ENCODE measurements at regions not wholly inside any gene's neighbourhood (a gene's known extent, or its start where the extent isn't known, plus 50 kb on each side); places are given as distances from the start of the nearest gene placed in this dataset.
"Not testable (repeated sequence)": the region's sequence is repeated elsewhere in the genome, so short reads cannot be mapped to it uniquely, and the experiment has no call there.

DNA sequence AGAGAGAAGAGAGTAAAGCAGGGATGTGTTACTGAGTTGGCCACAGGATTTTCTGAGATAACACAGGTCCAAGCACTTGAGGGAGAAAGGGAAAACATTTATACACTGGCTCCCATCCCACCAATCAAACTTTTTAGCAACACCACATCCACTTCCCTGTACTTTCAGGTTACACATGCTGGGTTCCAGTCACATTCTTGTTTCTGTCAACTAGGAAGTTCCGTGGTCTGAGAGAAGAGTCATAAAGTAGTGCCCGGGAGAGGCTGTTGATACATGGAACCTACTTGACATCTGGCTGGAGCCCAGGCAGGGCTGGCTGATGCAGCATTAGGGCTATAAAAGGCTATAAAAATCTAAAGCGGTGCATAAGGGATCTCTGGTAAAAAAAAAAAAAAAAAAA is 473.9 kb upstream of the COX7C start:
- H3K4me3 ChIP-seq (ENCODE audit: low read depth, low read length) = no peak overlapping the region

DNA sequence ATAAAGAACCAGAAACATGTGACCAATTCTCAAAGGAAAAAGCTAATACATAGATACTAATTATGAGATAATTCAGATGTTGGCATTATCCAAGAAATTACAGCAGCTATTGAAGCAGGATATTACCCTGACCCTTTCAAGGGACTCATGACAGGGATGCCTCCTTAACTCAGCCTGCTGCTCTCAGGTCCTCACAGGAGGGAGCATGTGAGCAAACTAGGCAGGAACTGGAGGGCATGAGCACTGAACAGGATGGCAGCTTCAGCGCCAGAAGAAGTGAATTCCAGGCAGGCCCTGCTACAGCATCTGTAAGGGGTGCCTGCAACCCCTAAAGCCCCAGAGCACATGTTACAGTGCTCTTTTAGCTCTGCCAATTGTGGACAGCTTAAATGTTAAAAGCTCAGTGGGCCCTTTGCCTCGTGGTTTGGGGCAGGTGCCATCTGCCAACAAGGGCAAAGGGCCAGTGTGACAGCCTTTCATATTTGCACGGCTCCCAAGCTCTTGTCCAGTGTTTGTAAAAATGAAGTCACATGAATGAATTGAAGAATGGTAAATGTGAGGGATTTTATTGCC is 464.7 kb upstream of the COX7C start:
- no peak overlapping the region for H3K4me3 ChIP-seq (ENCODE audit: low read depth, low read length)

DNA sequence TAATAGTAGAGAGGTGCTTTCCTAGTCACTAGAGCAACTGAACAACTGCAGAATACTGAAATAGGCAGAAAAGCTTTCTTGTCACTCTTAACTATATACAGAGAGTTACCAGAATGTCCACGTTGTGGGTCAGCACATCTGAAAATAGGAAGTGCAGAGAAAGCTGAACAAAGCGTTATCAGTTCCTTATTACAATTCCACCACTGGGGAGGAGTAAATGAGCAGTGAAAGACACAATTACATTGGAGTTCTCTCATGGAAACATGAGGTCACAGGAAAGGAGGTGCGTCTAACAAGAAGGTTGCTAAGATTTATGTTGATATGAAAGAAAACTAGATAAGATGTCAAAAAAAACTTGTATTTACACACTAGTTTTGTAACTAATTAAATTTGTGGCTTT is 461.9 kb upstream of the COX7C start:
- H3K4me3 ChIP-seq (ENCODE audit: low read depth, low read length) = no peak overlapping the region

DNA sequence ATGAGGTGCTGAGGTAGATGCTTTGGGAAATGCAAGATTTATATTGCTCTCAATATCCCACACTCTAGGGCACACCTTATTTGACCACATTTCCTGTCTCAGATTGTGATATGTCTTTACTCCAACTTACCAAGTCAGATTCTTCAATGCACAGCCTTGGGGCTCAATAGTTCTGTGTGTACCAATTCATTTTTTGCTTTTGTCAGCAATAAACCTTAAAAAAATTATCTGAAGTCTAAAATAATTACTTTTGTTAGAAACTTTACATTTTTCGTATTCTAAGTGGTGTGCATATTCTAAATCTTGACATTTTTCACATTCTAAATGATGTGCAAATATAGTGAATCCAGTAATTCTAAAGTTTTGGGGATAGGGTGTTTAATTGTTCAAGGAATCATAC is 447.5 kb upstream of the COX7C start:
- no peak overlapping the region for H3K4me3 ChIP-seq (ENCODE audit: low read depth, low read length)

DNA sequence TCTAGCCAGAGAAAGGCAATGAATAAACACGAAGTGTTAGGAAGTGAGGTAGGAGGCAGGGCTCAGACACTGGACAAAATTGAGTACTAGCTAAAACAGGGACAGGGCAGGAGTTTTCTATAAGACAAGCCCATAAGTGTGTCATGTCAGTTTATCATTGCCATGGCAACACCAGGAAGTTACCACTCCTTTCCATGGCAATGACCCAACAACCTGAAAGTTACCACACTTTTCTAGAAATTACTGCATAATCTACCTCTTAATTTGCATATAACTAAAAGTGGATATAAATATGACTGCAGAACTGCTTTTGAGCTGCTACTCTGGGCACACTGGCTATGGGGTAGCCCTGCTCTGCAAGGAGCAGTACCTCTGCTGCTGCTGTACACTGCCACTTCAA is 442.5 kb upstream of the COX7C start:
- no peak overlapping the region for H3K4me3 ChIP-seq (ENCODE audit: low read depth, low read length)

DNA sequence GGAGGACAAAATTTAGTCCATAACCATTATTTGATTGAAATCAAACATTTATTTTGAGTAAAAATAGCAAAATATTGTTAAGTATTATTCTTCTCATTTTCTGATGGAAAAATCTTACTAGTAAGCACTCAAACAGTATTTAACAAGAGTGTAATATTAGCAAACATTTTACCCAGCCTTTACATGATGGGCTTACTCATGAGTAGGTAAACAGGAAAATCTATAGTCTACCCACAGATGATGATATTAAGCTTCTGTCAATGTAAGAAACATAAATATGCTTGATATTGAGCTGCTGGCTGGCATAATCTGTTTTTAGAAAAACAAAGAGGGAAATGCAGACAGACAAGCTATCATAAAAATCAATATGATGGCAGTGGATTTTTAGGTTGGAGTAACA is 418.5 kb upstream of the COX7C start:
- H3K4me3 ChIP-seq (ENCODE audit: low read depth, low read length) = no peak overlapping the region

DNA sequence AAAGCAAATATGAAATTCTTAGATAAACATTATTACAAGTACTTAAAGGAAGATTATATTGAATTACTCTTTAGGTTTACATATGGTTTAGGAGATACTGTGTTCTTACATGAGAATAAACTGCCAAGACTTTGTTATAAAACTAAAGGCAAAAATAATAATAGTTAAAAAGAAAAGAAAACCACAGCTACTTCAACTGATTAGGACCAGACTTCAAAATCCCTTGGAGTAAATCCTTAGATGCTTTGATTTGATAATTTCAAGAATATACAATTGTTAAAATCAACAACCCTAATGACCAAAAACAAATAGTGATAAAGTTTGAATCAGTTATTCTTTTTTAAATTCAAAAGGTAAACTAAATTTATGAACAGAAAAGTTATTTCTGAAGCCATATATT is 389.6 kb upstream of the COX7C start:
- H3K4me3 ChIP-seq (ENCODE audit: low read depth, low read length) = no peak overlapping the region

DNA sequence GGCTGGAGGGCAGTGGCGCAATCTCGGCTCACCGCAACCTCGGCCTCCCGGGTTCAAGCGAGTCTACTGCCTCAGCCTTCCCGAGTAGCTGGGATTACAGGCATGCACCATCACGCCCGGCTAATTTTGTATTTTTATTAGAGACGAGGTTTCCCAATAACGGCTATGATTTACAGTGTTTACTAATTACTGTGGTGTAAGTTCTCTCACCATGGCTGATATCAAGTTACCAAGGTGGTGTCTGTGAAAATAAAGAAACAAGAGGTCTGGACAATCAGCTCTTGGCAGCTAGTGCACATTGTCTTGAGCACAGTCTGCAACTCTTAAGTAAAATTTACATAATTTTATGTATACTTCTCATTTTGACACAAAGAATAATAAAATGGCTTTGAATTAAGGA is 385.5 kb upstream of the COX7C start:
- no peak overlapping the region for H3K4me3 ChIP-seq (ENCODE audit: low read depth, low read length)

DNA sequence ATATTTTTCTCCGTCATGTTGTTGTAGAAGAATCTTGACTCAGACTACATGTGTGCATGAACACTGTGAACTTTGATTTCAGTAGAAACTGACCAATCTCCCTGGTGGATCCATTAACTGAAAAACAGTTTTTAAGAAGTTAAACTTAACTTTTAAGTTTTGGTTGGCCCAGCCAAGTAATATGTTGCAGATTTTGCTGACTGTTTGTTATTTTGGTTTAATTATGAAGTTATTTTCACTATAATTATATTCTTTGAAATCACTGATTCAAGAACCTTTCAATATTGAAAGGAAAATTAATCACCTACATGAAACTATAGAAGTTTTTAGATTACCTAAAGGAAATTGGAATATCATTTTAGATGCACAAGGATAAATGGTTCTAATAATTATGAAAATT is 373.6 kb upstream of the COX7C start:
- no peak overlapping the region for H3K4me3 ChIP-seq (ENCODE audit: low read depth, low read length)

DNA sequence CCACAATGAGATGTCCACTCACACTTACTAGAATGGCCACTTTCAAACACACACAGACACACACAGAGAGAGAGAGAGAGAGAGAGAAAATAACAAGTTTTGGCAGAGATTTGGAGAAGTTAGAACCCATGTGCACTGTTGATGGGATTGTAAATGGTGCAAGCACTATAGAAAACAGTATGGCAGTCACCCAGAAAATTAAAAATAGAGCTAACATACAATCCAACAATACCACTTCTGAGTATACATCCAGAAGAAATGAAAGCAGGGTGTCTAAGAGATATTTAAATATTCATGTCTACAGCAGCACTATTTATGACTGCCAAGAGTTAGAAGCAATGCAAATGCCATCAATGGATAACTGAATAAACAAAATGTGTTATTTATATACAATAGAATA is 359.9 kb upstream of the COX7C start:
- no peak overlapping the region for H3K4me3 ChIP-seq (ENCODE audit: low read depth, low read length)

DNA sequence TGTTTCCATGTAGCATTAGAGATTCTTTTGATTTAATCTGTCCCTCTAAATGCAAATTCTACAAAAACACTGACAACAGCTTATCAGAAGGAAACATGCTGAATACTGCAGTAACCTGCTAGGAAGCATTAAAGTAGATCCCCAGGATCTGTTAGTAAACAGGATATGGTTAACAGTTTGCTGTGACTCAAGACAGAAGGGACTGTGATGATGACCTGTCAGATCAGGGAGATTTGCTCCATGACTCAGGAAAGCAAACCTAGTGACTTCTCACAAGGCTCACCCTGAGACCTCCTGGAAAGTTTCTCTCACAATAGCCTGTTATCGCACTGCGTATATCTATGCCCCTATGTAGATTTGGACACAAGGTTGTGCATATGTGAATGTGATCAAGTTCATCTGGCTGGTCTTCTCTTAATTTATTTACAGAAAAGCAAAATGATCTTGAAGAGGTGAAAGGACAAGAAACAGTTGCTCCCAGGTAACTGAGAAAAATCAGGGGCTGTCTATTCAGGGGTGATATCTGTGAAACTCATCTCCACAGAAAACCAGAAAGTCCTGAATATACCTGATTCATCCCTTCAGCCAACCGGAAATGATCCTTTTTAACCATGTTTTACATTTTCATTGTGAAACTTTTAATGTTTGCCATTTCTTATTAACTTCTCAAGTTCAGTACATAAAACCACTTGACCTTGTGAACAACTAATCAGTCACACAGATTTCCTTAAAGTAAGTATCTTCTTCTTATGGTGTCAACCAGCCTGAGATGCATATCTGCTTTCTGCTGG is 333.1 kb upstream of the COX7C start:
- H3K4me3 ChIP-seq (ENCODE audit: low read depth, low read length) = not testable (repeated sequence)

DNA sequence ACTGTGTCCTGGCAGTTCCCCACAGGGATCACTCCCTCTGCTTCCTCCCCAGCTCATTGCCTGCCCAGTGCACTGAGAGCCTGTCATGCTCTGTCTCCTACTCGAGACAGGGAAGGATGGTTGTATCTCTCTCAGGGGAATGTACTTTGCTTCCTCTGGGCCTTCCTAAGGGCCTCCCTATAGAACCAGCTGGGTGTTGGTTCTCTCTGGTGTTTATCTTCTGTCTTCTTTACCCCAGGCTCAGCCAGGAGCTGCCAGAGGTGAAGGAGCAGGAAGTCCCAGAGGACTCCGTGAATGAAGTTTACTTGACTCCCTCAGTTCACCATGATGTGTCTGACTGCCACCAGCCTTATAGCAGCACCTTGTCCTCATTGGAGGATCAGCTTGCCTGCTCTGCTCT is 330.3 kb upstream of the COX7C start:
- H3K4me3 ChIP-seq (ENCODE audit: low read depth, low read length) = not testable (repeated sequence)

DNA sequence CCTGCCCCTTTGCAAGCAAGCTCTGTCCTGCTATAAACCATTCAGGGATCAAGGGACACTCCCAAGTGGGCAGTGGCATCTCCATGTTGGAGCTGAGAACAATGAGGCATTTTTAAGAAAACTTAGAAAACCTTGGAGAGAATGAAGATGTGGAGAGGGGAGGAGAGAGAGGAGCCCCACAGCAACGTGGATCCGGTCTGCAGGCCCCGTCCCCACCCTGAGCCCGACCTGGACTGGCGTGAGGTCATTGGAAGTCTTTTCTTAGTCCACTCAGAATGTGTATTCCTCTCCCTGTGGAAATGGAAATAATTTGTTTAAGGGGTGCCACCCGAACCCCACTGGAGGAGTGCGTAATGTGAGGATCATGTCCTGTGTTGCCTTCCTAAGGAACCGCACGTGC is 328.0 kb upstream of the COX7C start:
- H3K4me3 ChIP-seq (ENCODE audit: low read depth, low read length) = not testable (repeated sequence)

DNA sequence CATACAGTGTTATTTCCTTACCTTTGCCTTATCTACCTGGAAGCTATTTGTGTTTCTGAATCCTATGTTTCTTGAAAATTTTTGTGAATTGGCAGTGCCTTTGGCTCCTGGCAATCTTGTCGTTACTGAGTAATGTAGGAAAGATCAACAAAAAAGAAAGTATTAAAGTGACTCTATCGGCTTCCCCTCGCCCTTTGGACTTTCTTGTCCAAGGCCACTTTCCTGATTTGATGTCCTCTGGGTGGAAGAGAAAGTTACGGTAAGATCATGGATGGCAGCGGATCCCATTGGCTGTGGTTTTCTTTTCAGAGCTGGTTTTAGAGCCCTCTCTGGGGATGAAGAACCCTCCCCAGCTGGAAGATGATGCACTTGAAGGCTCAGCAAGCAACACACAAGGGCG is 324.9 kb upstream of the COX7C start:
- H3K4me3 ChIP-seq (ENCODE audit: low read depth, low read length) = not testable (repeated sequence)

DNA sequence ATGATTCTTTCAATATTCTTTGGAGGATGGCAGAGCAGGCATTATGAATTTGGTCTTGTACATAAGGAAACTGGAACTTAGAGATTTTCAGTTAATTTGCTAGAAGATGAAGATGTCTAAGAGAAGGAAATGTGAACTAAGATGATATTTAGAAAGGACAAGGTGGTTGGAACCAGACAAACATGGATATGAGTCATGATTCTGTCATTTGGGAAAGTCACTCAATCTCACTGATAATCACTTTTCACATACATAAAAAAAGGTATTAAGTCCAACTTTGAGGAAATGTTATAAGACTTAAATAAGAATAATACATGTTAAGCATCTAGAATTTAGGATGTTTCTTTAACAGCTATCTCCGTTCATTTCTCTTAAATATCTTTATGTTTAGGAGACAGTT is 315.1 kb upstream of the COX7C start:
- H3K4me3 ChIP-seq (ENCODE audit: low read depth, low read length) = not testable (repeated sequence)

DNA sequence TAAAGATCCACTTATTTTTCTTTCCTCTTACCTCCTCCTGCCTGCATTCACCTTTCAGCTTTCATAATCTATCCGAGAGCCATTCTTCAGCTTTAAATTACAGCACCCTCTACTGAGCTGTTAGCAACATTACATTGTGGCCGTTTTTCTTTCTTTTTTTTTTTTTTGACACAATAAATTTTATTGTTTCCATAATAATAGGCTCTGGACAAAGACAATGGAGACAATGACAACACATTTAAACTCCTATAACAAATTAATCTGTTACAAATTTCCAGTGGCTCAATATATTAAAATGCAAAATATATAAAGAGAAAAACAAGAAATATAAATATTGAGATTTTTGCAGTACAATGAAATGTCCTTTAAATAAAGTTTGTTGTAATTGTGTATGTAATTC is 312.7 kb upstream of the COX7C start:
- H3K4me3 ChIP-seq (ENCODE audit: low read depth, low read length) = not testable (repeated sequence)

DNA sequence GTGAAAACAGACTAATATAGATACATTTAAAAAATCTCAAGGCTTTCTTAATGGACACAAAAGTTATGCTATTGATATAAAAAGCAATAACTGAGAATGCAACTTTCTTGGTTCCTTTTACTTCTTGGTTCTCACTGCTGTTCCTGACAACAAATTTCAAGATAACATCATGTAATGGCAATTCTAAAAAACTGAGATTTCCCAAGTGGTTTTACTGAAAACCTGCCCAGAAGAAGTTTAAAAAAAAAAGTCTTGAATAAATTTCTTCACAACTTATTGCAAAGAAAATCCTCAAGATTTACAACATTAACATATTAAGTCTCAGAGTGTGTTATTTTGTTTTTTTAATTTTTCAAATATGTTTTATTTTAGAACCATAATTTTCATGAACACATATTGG is 302.8 kb upstream of the COX7C start:
- H3K4me3 ChIP-seq (ENCODE audit: low read depth, low read length) = no peak overlapping the region

DNA sequence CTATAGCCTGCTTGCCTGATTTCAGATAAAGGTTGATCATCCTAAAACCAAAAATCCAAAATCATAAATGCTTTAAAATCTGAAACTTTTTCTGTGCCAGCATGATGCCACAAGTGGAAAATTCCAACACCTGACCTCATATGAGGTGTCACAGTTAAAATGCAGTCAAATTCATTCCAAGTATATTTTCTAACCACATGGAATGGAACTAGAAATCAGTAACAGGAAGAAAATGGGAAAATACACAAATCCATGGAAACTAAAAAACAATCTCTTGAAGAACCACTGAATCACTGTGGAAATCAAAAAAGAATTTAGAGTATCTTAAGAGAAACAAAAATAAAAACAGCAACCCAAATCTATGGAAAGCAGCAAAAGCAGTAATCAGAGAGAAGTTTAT is 297.5 kb upstream of the COX7C start:
- H3K4me3 ChIP-seq (ENCODE audit: low read depth, low read length) = no peak overlapping the region

DNA sequence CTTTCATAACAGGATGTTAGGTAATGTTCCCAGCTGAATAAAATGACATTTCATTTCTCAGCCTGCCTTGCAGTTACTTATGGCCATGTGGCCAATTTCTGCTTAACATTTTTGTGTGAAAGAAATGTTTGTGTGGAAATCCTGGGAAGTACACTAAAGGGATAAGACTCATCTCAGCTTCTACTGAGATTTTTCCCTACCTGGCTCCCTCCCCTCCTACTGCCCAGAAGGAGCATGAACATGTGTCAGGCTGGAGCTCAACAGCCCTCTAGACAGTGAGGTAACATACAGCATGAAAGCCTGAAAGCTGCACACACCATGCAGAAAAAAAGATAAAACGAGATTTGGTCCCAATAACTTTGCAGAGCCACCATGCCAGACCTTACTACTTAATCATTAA is 288.4 kb upstream of the COX7C start:
- H3K4me3 ChIP-seq (ENCODE audit: low read depth, low read length) = no peak overlapping the region

DNA sequence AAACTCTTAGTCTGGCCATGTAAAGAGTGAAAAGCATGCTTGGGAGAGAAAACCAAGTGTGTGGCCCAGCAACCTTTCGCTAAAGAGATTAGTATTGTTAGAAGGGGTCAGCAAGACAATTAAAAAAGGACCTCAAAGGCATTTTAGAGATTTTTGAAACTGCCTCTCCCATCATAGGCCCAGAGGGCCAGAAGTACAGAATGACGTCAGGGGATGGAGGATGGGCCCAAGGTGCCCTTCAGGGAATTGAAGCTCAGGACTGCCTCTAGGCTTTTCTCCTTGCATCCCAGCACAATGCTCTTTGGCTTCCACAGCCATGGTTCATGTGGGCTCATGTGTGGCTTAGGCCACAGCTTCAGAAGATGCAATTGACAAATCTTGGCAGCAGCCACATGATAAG is 287.0 kb upstream of the COX7C start:
- H3K4me3 ChIP-seq (ENCODE audit: low read depth, low read length) = no peak overlapping the region

DNA sequence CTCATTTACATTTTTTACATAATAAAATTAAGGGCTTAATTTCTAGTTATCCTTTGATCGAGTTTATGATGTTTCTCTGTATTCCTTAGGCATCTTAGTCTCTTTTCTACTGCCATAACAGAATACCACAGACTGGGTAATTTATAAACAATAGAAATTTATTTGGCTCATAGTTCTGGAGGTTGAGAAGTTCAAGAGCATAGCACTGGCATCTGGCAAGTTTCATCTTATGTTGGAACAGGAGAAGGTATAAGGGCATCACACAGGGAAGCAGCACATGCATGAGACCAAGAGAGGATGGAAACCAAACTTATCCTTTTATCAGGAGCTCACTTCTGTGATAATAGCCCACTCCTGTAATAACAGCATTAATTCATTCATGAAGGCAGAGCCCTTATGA is 284.9 kb upstream of the COX7C start:
- no peak overlapping the region for H3K4me3 ChIP-seq (ENCODE audit: low read depth, low read length)

DNA sequence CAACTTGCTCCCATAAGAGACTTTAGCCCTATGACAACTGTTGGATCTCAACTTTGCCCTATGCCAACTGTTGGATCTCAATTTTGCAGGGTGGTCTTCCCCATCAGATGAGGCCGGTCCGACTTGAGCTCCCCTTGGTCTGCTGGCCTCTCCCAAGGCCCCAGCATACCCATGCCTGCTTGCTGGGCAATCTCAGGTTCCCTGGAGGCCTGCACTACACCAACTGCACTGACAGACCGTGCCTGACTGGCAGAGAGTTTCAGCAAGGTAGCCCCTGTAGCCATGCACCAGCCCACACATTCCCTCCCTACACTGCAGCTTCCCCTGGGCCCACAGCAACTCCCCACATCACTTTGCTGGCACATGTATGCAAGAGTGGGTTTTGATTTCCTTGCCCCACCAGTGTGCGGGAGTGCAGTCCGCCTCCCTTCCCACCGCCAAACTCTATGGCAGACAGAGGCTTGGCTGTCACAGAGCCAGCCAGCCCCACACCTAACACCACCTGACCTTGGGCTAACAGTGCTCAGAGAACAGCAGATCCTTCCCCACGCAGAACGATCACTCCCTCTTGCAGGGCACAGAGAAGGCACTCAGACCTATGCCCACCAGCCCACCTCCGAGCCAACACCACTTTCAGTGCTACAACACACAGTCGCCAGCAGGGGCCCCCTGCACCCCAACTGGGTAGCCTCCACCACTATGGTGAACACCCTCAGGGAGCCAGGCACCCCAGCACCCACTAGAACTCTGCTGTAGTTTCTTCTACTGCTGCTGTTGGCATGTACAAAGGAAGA is 279.9 kb upstream of the COX7C start:
- no peak overlapping the region for H3K4me3 ChIP-seq (ENCODE audit: low read depth, low read length)

Data from iPS-11a (cell line).